Endothelial cell (in vitro differentiated cells): ENCODE measurements at regions not wholly inside any gene's neighbourhood (a gene's known extent, or its start where the extent isn't known, plus 50 kb on each side); places are given as distances from the start of the nearest gene placed in this dataset.

Source experiments
- DNase-seq: peaks from one replicate; pipeline ENCODE4 v3.0.0; 2021; ENCODE audit warnings: low spot score
- H3K27ac Mint-ChIP-seq: one replicate; pipeline ENCODE4 v1.8.0; 2021; ENCODE audit warnings: mixed read lengths, inconsistent platforms; ENCODE audit not compliant: unreplicated experiment
- H3K27me3 Mint-ChIP-seq: one replicate; pipeline ENCODE4 v1.8.0; 2021; ENCODE audit warnings: mild to moderate bottlenecking, moderate library complexity, mixed read lengths, inconsistent platforms; ENCODE audit not compliant: unreplicated experiment
- H3K36me3 Mint-ChIP-seq: one replicate; pipeline ENCODE4 v1.8.0; 2021; ENCODE audit warnings: mild to moderate bottlenecking, low read depth, mixed read lengths, inconsistent platforms; ENCODE audit not compliant: unreplicated experiment
- H3K4me1 Mint-ChIP-seq: one replicate; pipeline ENCODE4 v1.8.0; 2021; ENCODE audit warnings: mild to moderate bottlenecking, mixed read lengths, inconsistent platforms; ENCODE audit not compliant: unreplicated experiment
- H3K4me3 Mint-ChIP-seq: one replicate; pipeline ENCODE4 v1.8.0; 2021; ENCODE audit warnings: mild to moderate bottlenecking, mixed read lengths, inconsistent platforms; ENCODE audit not compliant: unreplicated experiment
- H3K9me3 Mint-ChIP-seq: one replicate; pipeline ENCODE4 v1.8.0; 2021; ENCODE audit warnings: mixed read lengths, inconsistent platforms; ENCODE audit not compliant: unreplicated experiment
- TF ChIP-seq, protein P1 (sequence below): fragments of 200-600 bp; sonication (generic); IDR thresholded peaks from one replicate; pipeline ENCODE4 v1.5.0; 2021; ENCODE audit warnings: antibody characterized with exemption; ENCODE audit not compliant: unreplicated experiment

DNA sequence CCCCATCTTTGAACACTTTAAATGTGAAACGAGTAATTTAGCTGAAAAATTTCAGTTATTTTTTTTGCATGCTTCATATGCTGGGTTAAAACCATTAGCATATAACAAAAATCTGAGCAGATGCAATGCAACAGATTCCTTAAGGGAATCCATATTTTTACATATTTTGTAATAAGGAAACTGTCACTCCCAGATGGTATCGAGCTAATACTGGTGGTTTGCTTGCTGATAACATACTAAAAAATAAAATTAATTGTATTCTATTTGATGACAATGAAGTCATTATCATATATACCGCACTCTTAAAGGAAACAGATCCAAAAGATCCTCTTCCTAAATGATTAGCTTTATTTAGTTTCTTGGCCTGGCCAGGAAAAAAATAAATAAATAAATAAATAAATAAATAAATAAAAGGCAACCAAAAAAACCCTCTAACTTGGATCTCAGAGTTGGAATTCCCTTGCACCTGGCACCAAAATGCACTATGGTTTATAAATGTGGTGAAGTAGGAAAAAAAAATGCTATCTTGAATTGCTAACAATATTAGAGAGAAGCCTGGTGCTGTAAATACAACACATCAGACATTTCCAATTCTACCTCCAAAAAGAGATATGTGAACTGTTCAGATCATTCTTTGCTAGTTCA, 503.2 kb upstream of the ARRDC4 start:
- DNase-seq, result no peak
- Mint-ChIP-seq H3K9me3 (no peaks in the 10 kb centered on the region), H3K27ac (no peak overlapping the region), H3K4me1 (no peaks in the 10 kb centered on the region), H3K27me3 (no peaks in the 10 kb centered on the region), H3K36me3 (no peaks in the 10 kb centered on the region), H3K4me3 (no peak overlapping the region)
- TF ChIP-seq, protein P1, sequence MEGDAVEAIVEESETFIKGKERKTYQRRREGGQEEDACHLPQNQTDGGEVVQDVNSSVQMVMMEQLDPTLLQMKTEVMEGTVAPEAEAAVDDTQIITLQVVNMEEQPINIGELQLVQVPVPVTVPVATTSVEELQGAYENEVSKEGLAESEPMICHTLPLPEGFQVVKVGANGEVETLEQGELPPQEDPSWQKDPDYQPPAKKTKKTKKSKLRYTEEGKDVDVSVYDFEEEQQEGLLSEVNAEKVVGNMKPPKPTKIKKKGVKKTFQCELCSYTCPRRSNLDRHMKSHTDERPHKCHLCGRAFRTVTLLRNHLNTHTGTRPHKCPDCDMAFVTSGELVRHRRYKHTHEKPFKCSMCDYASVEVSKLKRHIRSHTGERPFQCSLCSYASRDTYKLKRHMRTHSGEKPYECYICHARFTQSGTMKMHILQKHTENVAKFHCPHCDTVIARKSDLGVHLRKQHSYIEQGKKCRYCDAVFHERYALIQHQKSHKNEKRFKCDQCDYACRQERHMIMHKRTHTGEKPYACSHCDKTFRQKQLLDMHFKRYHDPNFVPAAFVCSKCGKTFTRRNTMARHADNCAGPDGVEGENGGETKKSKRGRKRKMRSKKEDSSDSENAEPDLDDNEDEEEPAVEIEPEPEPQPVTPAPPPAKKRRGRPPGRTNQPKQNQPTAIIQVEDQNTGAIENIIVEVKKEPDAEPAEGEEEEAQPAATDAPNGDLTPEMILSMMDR, result no peak

DNA sequence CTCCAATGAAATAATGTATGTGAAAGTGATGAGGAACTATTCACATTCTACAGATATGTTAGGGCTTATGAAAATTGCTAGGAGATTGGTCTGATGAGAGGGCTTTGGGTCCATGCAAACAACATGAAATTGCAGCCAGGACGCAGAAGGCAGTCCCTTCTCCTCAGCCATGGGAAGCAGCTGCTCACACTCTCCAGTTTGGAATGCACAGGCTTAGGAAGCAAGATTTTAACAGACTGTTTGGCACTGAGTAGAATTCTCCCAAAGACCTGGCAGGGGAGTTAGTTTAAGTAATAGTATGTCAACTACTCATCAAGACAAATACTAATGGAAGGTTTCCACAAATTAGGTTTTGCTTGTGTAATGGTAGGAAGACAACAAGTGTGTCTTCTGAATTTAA, 500.7 kb upstream of the ARRDC4 start:
- no peak for DNase-seq
- Mint-ChIP-seq H3K9me3 (no peaks in the 10 kb centered on the region), H3K36me3 (no peaks in the 10 kb centered on the region), H3K27me3 (no peaks in the 10 kb centered on the region), H3K4me3 (no peak overlapping the region), H3K27ac (no peak overlapping the region), H3K4me1 (no peaks in the 10 kb centered on the region)
- TF ChIP-seq, protein P1, result no peak

DNA sequence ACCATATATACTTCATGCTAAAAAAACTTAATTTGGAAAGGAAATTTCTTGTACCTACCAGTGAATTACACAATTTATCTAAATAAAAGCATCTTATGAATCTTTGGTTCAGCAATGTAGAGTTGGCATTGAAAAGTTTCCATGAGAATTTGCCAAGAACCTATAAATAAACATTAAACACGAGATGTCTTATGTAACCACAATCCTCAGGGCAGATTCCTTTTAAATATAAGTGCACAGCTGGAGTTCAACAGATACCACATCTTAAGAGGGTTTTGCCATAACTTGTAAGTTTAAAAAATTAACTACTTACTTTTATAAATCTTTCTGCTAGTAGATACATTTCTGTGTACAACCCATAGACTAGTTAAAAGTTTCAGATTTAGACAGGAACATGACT, 499.3 kb upstream of the ARRDC4 start:
- H3K4me3 Mint-ChIP-seq, result no peak overlapping the region
- H3K27ac Mint-ChIP-seq, result no peak overlapping the region
- DNase-seq, result no peak
- H3K9me3 Mint-ChIP-seq, result no peaks in the 10 kb centered on the region
- no peaks in the 10 kb centered on the region for H3K36me3 Mint-ChIP-seq
- TF ChIP-seq, protein P1, result no peak
- H3K4me1 Mint-ChIP-seq, result no peaks in the 10 kb centered on the region
- H3K27me3 Mint-ChIP-seq, result no peaks in the 10 kb centered on the region

DNA sequence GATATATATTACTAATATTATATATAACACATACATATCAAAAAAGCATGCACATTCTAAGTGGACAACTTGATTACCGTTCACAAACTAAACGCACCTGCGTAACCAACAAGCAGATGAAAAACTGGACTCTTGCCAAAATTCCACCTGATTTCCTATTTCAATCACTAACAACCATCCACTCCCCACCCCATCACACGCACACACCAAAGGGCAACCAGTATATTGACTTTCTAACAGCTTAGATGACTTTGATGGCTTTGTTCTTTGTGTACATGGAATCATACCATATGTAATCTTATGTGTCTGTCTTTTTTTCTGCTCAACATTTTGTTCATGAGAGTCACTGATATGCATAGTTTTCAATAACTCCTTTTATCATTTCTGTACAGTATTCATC, 496.8 kb upstream of the ARRDC4 start:
- H3K4me1 Mint-ChIP-seq, result no peaks in the 10 kb centered on the region
- H3K36me3 Mint-ChIP-seq, result no peaks in the 10 kb centered on the region
- H3K27ac Mint-ChIP-seq, result no peak overlapping the region
- H3K4me3 Mint-ChIP-seq, result no peak overlapping the region
- TF ChIP-seq, protein P1, result no peak
- H3K9me3 Mint-ChIP-seq, result no peaks in the 10 kb centered on the region
- H3K27me3 Mint-ChIP-seq, result no peaks in the 10 kb centered on the region
- no peak for DNase-seq

DNA sequence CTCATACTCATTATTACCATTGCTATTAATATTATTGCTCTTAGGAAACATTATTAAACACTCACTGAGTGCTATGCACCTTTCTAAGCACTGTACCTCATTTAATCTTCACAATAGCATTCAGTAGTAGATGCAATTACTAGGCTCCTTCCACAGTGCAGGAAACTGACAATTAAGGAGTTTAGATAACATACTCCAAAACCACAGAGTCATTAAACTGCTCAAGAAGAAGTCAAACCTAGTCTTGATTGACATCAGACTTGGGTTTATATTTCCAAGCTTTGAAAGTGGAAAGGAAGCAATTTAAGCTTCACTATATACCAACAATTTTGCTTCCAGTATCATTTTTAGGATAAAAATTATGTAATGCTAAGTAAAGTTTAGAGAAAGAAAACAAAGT, 490.1 kb upstream of the ARRDC4 start:
- no peaks in the 10 kb centered on the region for H3K27me3 Mint-ChIP-seq
- no peaks in the 10 kb centered on the region for H3K36me3 Mint-ChIP-seq
- H3K4me1 Mint-ChIP-seq, result no peaks in the 10 kb centered on the region
- no peaks in the 10 kb centered on the region for H3K9me3 Mint-ChIP-seq
- no peak overlapping the region for H3K4me3 Mint-ChIP-seq
- TF ChIP-seq, protein P1, result no peak
- H3K27ac Mint-ChIP-seq, result no peak overlapping the region
- no peak for DNase-seq
